Skin epidermis (tissue), 12 donors: ENCODE measurements at regions not wholly inside any gene's neighbourhood (a gene's known extent, or its start where the extent isn't known, plus 50 kb on each side); places are given as distances from the start of the nearest gene placed in this dataset.
"Not testable (repeated sequence)": the region's sequence is repeated elsewhere in the genome, so short reads cannot be mapped to it uniquely, and the experiment has no call there.

ENCODE experiments used
- H3K27ac ChIP-seq, 21 experiments: fragments of 200-600 bp; sonication (generic) in 11 of 21; one replicate each; pipeline ENCODE4 v1.5.0; 2020; ENCODE audit warnings: mild to moderate bottlenecking in 3 of 21, inconsistent platforms in 2 of 21, moderate library complexity in 2 of 21
- H3K4me3 ChIP-seq, 7 experiments: fragments of 200-600 bp; sonication (generic) in 2 of 7; one replicate each; pipeline ENCODE4 v1.5.0; 2020; ENCODE audit warnings: inconsistent platforms in 2 of 7, mild to moderate bottlenecking in 2 of 7, moderate library complexity in 1 of 7

DNA sequence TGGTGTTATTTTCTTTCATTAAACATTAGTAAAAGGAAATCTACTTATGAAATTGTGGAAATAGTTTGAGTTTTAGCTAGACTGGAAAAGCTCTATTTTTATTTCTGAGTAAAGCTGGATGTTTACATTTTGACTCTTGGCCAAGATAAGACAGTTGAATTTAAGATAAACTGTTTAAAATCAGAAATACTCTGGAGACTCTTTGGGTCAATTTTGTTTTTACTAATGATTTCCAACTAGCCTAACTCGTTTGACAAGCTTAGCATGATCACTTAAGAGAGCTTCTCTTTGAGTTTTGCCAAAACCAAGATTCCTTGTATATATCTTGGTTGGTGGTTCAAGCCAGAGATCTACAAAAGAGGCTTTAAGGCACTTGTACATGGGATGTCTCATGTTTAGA, 724.8 kb upstream of the LUZP2 start:
- H3K27ac ChIP-seq, result no peak overlapping the region
- no peak overlapping the region for H3K4me3 ChIP-seq

- Histone ChIP-seq H3K4me3 (no peak overlapping the region), H3K27ac (no peak overlapping the region)
Measured at GRCh38 chr11:23778971-23779370, 717.9 kb upstream of the LUZP2 start.

DNA sequence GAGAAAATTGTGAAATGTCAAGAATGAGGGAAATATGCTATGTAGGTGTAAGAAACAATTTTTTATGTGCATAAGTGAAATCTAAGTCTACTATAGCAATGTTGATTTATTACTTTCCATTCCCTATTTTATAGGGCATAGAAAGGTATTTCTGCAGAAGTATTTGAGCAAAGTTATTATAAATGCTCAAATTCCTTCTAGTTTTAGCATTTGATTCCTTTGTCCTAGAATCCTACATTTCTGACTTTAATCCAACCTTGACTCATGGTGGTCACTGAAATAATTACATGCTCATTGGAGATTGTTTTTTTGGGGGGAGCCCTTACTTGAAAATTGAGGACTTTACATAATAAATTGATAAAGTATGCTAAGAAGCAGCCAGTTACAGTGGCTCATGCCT, 716.6 kb upstream of the LUZP2 start:
- Histone ChIP-seq H3K4me3 (no peak overlapping the region), H3K27ac (no peak overlapping the region)

DNA sequence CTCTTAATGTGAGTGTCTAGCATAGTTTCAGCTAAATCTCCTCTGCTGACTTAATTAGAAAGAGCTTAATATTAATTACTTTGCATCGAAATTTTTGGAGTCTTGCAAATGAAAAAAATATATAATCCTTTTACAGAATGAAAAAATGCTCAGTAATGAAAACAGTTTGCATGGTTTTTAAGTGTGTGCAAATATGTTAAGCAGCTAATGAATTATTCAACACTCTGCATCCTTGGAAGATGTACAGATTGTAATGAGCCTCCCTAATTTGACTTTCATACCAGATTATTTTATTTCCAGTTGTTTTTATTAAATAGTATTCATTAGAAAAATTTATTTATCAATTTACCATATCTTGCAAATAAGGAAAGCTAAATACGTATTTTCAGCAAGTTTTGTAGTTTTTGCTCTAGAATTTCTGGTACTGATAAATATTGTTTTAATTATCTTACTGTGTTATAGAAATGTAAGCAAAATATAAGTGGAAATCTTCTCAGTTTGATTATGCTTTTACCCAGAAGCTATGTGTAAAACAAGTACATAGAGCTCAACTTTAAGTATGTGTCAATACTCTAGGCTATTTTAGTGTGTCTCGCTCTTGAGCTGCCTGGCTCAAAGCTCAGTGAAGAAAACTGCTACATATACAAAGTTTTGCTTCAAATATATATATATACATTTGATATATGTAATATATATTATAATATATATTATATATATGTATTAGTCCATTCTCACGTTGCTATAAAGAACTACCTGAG, 714.9 kb upstream of the LUZP2 start:
- no peak overlapping the region for H3K4me3 ChIP-seq

DNA sequence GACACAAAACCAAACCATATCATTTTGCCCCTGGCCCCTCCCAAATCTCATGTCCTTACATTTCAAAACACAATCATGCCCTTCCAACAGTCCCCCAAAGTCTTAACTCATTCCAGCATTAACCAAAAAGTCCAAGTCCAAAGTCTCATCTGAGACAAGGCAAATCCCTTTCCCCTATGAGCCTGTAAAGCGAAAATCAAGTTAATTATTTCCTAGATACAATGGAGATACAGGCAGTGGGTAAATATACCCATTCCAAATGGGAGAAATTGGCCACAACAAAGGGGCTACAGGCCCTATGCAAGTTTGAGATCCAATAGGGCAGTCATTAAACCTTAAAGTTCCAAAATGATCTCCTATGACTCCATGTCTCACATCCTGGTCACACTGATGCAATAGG, 709.9 kb upstream of the LUZP2 start:
- H3K4me3 ChIP-seq, H3K27ac ChIP-seq: not testable (repeated sequence)

More for the DNA sequence above, 714.9 kb upstream of the LUZP2 start:
- H3K27ac ChIP-seq, result no peak overlapping the region

DNA sequence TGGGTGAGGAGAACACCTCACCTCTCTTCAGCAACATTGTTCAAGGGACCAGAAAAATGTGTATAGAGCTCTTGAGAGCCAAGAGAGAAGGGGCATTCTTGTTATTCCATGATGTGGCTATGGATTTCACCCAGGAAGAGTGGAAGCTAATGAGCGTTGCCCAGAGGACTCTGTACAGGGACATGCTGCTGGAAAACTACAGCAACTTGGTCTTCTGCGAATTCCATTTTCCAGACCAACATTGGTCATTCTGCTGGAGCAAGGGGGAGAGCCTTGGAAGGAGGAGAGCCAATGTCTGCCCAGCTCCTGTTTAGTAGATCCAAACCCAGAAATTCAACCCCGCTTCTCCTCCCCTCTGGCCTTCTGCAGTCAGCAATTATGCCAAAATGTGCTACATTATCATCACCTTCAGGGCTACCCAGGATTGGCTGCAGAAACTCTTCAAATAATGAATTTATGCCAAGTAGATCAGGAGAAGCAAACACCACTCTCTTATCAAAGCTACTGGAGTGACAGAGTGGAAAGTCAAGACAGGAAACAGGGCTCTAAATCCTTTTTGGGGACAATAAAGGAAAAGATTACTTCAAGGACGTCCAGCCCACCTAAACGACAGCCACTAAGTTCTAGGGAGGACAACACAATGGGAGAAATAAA, 707.5 kb upstream of the LUZP2 start:
- H3K4me3 ChIP-seq, result no peak overlapping the region
- no peak overlapping the region for H3K27ac ChIP-seq

- Histone ChIP-seq H3K27ac (no peak overlapping the region), H3K4me3 (no peak overlapping the region)
Measured at GRCh38 chr11:23789938-23790371, 706.9 kb upstream of the LUZP2 start.

- Histone ChIP-seq H3K4me3 (no peak overlapping the region), H3K27ac (no peak overlapping the region)
Measured at GRCh38 chr11:23797624-23798419, 699.0 kb upstream of the LUZP2 start.

DNA sequence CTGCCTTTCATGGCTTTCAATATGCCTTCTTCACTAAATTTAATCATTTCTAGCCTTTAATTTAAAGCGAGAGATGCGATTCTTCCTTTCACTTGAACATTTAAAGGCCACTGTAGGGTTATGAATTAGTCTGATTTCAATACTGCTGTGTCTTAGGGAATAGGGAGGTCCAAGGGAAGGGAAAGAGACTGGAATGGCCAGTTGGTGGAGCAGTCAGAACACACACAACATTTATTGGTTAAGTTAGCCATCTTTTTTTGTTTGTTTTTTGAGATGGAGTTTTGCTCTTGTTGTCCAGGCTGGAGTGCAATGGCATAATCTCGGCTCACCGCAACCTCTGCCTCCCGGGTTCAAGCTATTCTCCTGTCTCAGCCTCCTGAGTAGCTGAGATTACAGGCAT, 662.5 kb upstream of the LUZP2 start:
- not testable (repeated sequence) for H3K27ac ChIP-seq, H3K4me3 ChIP-seq

- Histone ChIP-seq H3K27ac (no peak overlapping the region), H3K4me3 (no peak overlapping the region)
Measured at GRCh38 chr11:23836981-23837380, 659.9 kb upstream of the LUZP2 start.

- Histone ChIP-seq H3K4me3 (no peak overlapping the region), H3K27ac (no peak overlapping the region)
Measured at GRCh38 chr11:23840872-23841271, 656.0 kb upstream of the LUZP2 start.

- Histone ChIP-seq H3K4me3 (no peak overlapping the region), H3K27ac (no peak overlapping the region)
Measured at GRCh38 chr11:23846902-23847422, 649.9 kb upstream of the LUZP2 start.

DNA sequence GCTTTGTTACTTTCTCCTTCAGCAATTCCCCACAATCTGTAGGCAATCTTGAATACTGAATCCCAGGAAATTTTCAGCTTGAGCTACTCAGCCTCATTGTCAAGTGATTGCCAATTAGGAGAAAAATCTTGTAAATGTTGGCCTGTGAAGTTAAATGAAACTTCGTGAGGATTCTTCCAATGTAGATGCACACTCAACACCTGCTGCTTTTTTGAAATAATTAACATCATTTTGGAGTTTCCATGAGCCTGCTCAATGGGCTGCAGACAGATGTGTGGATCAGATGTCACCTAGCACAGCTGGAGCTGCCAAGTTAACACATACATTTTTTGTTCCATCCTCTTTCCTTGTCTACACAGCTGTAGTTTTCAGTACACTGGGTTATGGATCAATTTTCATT, 645.6 kb upstream of the LUZP2 start:
- H3K27ac ChIP-seq, result no peak overlapping the region
- H3K4me3 ChIP-seq, result no peak overlapping the region

DNA sequence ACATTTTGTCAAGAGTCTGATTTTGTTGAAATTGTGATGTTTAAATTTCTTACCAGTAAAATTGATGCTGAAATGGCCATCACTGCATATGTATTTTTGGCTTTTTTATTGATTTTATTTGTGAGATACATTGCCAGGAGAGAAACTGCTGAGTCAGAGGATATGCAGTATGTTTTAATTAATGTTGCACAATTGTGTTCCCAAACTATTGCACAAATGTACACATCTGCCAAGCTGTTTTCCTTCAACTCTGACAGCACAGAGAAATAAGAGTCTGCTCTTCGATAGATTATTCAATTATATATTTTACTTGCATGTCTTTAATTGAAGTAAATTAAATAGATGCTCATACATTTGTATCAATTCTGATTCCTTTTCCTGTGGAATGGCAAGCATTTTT, 640.2 kb upstream of the LUZP2 start:
- no peak overlapping the region for H3K4me3 ChIP-seq
- no peak overlapping the region for H3K27ac ChIP-seq

DNA sequence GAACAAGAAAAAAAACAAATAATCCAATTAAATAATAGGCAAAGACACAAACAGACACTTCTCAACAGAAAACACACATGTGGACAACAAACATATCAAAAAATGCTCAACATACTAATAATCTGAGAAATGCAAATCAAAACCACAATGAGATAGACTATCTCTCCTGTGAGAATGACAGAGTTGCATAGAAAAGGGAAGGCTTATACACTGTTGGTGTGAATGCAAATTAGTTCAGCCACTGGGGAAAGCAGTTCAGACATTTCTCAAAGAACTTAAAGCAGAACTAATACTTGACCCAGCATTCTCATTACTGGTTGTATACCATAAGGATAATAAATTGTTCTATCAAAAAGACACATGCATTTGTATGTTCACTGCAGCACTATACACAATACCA, 637.8 kb upstream of the LUZP2 start:
- no peak overlapping the region for H3K4me3 ChIP-seq
- H3K27ac ChIP-seq, result no peak overlapping the region

DNA sequence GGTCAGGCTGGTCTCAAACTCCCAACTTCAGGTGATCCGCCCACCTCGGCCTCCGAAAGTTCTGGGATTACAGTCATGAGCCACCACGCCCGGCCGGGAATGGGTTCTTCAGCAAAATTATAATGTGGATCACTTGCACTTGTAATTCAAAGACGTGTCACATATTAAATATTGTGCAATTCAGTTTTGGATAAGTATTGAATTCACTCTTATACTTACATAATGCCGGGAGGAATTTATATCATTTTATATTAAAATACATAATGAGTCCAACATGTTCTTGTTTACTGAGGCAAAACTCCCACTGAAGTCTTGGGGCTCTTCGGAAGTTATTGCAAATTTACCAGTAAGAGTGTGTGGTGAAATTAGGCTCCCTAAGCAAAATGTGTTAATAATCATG, 635.2 kb upstream of the LUZP2 start:
- H3K4me3 ChIP-seq, result no peak overlapping the region
- H3K27ac ChIP-seq, result no peak overlapping the region

GRCh38 chr11:23865341-23865975, 631.4 kb upstream of the LUZP2 start:
- Histone ChIP-seq H3K4me3 (no peak overlapping the region), H3K27ac (no peak overlapping the region)

- Histone ChIP-seq H3K27ac (no peak overlapping the region), H3K4me3 (no peak overlapping the region)
Measured at GRCh38 chr11:23866641-23867040, 630.2 kb upstream of the LUZP2 start.

DNA sequence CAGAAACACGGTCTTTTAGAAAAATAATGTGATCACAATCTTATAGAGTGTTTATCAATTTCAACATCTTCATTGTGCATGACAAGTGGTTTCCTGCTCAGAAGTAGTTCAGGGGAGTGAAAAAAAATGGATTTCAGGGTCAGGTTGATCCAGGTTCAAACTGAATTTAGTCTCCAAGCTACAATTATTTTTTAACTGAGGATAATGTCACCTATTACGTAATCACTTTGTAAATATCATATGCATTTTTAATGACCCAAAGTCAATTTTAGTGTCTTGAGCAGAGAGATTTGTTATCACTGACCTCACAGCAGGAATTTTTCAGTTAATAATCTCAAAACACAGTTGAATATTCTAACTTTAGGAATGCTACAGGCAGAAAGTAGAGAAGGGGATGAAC, 627.2 kb upstream of the LUZP2 start:
- Histone ChIP-seq H3K4me3 (no peak overlapping the region), H3K27ac (no peak overlapping the region)

DNA sequence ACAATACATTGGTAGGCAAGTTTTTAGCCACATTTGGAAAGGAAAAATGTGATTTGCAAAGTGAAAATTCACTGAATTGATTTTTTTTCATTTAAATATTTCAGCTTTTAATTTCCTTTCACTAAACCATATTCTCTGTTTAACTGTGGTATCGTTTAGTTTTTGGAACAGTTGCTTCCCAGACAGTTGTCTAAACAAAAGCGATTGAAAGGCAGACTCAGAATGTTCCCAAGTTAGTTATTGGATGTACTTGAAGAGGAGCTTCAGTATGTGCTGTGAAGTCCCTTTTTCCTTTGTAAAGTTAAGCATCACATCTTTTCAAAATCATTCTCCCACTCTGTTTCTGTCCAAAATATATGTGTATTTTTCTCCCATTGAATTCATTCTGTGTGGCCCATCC, 623.4 kb upstream of the LUZP2 start:
- Histone ChIP-seq H3K27ac (no peak overlapping the region), H3K4me3 (no peak overlapping the region)
